ENCODE measurements at regions not wholly inside any gene's neighbourhood (a gene's known extent, or its start where the extent isn't known, plus 50 kb on each side); places are given as distances from the start of the nearest gene placed in this dataset.
A peak's percentile ranks its signal among the peaks of the same experiment; 100 is the strongest.

DNA sequence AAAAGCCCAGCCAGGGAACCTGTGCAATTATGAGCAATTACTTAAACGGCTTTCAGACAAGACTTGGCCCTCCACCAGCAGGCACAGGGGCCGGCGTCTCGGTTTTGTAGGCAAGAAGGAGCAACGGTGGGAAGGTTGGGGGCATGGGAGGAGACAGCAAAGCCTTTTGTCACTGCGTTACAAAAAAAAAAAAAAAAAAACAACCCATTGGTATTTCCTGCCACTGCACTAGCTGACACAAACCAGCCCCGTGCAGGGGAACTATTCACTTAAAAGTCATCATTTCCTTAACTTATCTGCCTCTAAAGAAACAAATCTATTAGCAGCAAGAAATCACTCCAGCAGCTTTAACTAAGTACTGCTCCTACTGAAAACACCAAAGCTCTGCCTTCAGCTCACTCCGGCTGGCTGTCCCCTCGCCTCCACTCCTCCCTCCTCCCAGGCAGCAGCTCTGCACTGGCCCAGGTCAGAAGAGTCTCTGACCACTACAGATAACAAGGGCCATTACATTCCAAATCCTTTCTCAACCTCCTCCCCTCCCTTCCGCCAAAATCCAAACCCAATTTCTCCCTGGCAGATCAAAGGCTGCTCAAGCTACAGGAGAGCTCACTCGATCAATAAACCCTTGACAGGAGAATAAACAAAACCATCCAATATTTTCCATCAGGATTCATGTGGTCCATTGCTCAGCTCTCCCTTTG is 105.2 kb upstream of the CDKN3 start:
- no peaks in the 10 kb centered on the region for H3K4me1 ChIP-seq
- H3K9me3 ChIP-seq: no peaks in the 10 kb centered on the region
- TF ChIP-seq POLR2A (IDR thresholded peaks at IDR 0.05): no peak
- TF ChIP-seq, protein P1, sequence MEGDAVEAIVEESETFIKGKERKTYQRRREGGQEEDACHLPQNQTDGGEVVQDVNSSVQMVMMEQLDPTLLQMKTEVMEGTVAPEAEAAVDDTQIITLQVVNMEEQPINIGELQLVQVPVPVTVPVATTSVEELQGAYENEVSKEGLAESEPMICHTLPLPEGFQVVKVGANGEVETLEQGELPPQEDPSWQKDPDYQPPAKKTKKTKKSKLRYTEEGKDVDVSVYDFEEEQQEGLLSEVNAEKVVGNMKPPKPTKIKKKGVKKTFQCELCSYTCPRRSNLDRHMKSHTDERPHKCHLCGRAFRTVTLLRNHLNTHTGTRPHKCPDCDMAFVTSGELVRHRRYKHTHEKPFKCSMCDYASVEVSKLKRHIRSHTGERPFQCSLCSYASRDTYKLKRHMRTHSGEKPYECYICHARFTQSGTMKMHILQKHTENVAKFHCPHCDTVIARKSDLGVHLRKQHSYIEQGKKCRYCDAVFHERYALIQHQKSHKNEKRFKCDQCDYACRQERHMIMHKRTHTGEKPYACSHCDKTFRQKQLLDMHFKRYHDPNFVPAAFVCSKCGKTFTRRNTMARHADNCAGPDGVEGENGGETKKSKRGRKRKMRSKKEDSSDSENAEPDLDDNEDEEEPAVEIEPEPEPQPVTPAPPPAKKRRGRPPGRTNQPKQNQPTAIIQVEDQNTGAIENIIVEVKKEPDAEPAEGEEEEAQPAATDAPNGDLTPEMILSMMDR (IDR thresholded peaks at IDR 0.05): no peak
- DNase-seq: no peak
- no peak overlapping the region for H3K4me3 ChIP-seq
- peak in 3 of 4 donors; percentile 23 to 47 (median 34) for ATAC-seq
- H3K27ac ChIP-seq: no peak overlapping the region
- no peaks in the 10 kb centered on the region for H3K27me3 ChIP-seq
- intact Hi-C loops (cut with DNase I): no loop called here
- H3K36me3 ChIP-seq: no peaks in the 10 kb centered on the region
- 8% methylated on average over 11 of the region's 11 CpGs for WGBS (ENCODE audit: insufficient coverage, low coverage, low lambda C conversion rate, missing lambda C conversion rate)

DNA sequence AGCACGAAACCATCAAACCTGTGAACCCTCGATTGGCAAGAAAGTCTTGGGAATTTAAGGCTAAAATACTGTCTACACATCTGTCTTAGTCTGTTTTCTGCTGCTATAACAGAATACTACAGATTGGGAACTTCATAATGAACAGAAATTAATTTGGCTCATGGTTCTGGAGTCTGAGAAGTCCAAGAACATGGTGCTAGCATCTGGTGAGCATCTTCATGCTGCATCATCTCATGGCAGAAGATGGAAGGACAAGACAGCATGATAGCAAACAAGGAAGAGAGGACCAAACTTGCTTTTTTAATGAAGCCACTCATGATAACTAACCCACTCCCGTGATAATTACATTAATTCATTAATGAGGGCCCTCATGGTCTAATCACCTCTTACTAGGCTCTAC is 102.0 kb upstream of the CDKN3 start:
- 50% methylated on average over 3 of the region's 3 CpGs for WGBS (ENCODE audit: insufficient coverage, low coverage, low lambda C conversion rate, missing lambda C conversion rate)
- Histone ChIP-seq H3K4me3 (no peak overlapping the region), H3K4me1 (no peaks in the 10 kb centered on the region), H3K36me3 (no peaks in the 10 kb centered on the region), H3K27ac (no peak overlapping the region), H3K9me3 (no peaks in the 10 kb centered on the region), H3K27me3 (no peaks in the 10 kb centered on the region)
- no peak for TF ChIP-seq POLR2A (IDR thresholded peaks at IDR 0.05)
- TF ChIP-seq, protein P1 (IDR thresholded peaks at IDR 0.05): no peak
- ATAC-seq: no peak
- no peak for DNase-seq
- intact Hi-C loops (cut with DNase I): no loop called here

DNA sequence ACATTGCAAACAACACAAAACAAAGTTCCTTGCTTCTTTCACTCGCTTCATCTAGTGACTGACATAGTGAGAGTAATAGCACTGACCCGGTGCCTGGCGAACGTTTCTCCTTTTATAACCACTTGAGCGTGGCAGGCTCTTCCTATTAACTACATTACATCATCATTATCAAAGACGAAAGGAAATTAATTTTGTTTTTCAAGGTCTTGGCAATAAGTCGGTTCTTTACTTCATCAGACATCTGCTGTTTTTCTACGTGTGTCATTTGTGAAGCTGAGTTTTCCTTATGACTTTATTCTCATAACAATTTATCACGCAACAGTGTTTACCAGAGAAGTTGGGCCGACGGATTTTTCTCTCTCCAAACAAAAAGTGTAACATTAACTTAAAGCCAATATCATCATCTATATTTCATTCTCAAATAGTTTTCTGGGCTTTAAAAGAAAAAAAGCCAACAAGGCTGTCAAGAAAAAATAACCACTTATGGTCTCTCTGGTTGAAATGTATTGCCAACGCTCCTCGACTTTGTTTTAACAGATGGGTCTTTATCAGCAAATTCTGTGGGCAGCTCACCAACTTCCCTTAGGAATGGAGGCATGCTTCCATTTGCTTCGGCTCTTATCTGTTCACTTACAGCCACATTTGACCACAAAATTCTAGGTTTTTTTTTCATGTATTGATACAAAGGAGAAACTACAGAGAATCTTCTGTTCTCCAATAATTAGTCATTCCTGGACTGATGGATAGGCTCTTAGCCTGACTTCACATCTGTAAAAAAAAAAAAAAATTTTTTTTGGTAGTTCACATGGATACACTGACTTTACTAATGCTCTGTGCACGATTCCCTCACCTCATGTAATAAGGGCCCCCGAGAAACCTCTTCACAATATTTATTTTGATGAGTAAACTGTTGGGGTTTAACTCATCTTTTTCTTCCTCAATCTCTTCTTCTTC is 97.1 kb upstream of the CDKN3 start:
- ATAC-seq: no peak
- Histone ChIP-seq H3K27ac (no peak overlapping the region), H3K4me1 (no peaks in the 10 kb centered on the region), H3K27me3 (no peaks in the 10 kb centered on the region), H3K36me3 (no peaks in the 10 kb centered on the region), H3K9me3 (no peaks in the 10 kb centered on the region), H3K4me3 (no peak overlapping the region)
- 37% methylated on average over 16 of the region's 16 CpGs for WGBS (ENCODE audit: insufficient coverage, low coverage, low lambda C conversion rate, missing lambda C conversion rate)
- TF ChIP-seq, protein P1 (IDR thresholded peaks at IDR 0.05): no peak
- no peak for TF ChIP-seq POLR2A (IDR thresholded peaks at IDR 0.05)
- no peak for DNase-seq
- intact Hi-C loops (cut with DNase I): no loop called here

DNA sequence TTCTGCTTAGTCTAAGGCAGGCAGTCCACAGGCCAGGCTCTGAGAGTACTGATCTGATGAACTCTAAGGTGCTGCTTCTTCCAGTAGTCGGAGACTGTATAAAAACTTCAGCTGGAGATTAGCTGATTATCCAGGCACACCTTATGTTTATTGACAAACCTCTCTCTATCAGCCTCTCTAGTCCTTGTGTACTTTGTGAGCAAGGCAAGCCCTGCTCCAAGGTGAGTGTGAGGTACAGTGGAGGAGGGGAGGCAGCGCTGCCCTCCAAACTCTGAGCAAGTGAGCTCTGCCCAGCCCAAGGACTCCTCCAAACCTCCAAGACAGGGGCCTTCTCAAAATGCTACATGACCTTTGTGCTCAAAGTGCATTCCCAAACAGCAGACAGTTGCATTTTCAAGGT is 95.9 kb upstream of the CDKN3 start:
- intact Hi-C loops (cut with DNase I): no loop called here
- H3K27me3 ChIP-seq: no peaks in the 10 kb centered on the region
- no peak overlapping the region for H3K4me3 ChIP-seq
- DNase-seq (no peak), ATAC-seq (no peak)
- TF ChIP-seq, protein P1 (IDR thresholded peaks at IDR 0.05): no peak
- no peak for TF ChIP-seq POLR2A (IDR thresholded peaks at IDR 0.05)
- 55% methylated on average over 2 of the region's 2 CpGs for WGBS (ENCODE audit: insufficient coverage, low coverage, low lambda C conversion rate, missing lambda C conversion rate)
- no peaks in the 10 kb centered on the region for H3K4me1 ChIP-seq
- H3K27ac ChIP-seq: no peak overlapping the region
- H3K9me3 ChIP-seq: no peaks in the 10 kb centered on the region
- H3K36me3 ChIP-seq: no peaks in the 10 kb centered on the region

All from right lobe of liver (tissue), 6 donors.